ENCODE measurements at regions not wholly inside any gene's neighbourhood (a gene's known extent, or its start where the extent isn't known, plus 50 kb on each side); places are given as distances from the start of the nearest gene placed in this dataset.

DNA sequence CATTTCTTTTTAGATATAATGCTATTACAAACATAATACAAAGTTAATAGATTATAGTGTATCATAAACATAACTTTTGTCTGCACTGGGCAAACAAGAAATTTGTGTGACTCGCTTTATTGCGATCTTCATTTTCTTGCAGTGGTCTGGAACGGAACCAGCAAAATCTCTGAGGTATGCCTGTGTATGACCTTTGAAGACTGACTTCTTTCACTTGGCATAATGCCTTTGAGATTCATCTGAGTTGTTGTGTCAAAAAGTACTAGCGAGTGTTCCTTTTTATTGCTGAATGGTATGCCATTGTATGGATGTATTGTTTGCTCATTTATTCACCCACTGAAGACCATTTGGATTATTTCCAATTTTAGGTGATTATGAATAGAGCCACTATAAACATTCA, 69.2 kb downstream of the TANC2 start:
- no peak overlapping the region for H2BK15ac ChIP-seq (ENCODE audit: low read depth, low read length)
- no peak overlapping the region for H2BK20ac ChIP-seq (ENCODE audit: low read depth, low read length, poor library complexity, severe bottlenecking)
- Mint-ChIP-seq H3K27ac (no peak overlapping the region), H3K27me3 (ENCODE audit: low read depth) (no peaks in the 10 kb centered on the region), H3K4me3 (no peak overlapping the region), H3K4me1 (peaks cover 11 to 18% of the 10 kb centered on the region in 2 experiments), H3K9me3 (peaks cover 2 to 3% of the 10 kb centered on the region in 2 experiments; a peak in 3 of 5 replicates), H3K36me3 (ENCODE audit: insufficient read depth in 1 of 3, low read depth in 3 of 3) (peaks cover 0 to 5% (median 3%) of the 10 kb centered on the region in 3 experiments; a peak in 5 of 7 replicates)
- no peak overlapping the region for H2BK120ac ChIP-seq (ENCODE audit: low read depth, low read length, poor library complexity, severe bottlenecking)
- no peaks in the 10 kb centered on the region for H3K23me2 ChIP-seq (ENCODE audit: insufficient read length, low read depth, low read length, poor library complexity, severe bottlenecking)
- DNase-seq, result no peak
- no peak overlapping the region for H4K8ac ChIP-seq (replicated peaks; ENCODE audit: insufficient read length, low read depth, low read length)
- no CpG with 5 or more reads among the region's 4 CpGs for WGBS (ENCODE audit: extremely low coverage, insufficient read length, low lambda C conversion rate)
- H2AFZ ChIP-seq (ENCODE audit: low read length), result no peak overlapping the region
- no peak overlapping the region for H4K91ac ChIP-seq (ENCODE audit: insufficient read length, low read depth, low read length)
- H3K4ac ChIP-seq (ENCODE audit: low read depth, low read length), result no peak overlapping the region
- H3K4me1 ChIP-seq (ENCODE audit: insufficient read depth, low read length), result peaks cover 3% of the 10 kb centered on the region; the same call in 1 of the 2 replicates
- no peaks in the 10 kb centered on the region for H4K20me1 ChIP-seq (ENCODE audit: control insufficient read depth, insufficient read depth, insufficient read length)
- H3K79me2 ChIP-seq (ENCODE audit: insufficient read depth, low read length), result no peaks in the 10 kb centered on the region
- no peak overlapping the region for H3T11ph ChIP-seq (ENCODE audit: low read length)
- no peak overlapping the region for H3K14ac ChIP-seq (ENCODE audit: insufficient read depth, low read length)
- H2BK12ac ChIP-seq (ENCODE audit: insufficient read length, low read depth, low read length), result no peak overlapping the region
- no peaks in the 10 kb centered on the region for H3K27me3 ChIP-seq (ENCODE audit: insufficient read depth, low read length)
- H3K18ac ChIP-seq (ENCODE audit: insufficient read length, low read depth, low read length), result no peak overlapping the region
- H2BK5ac ChIP-seq (ENCODE audit: insufficient read length, low read length), result no peak overlapping the region
- H3K9ac ChIP-seq (ENCODE audit: extremely low read depth, insufficient read length, low read length), result no peak overlapping the region
- TF ChIP-seq, protein P1, sequence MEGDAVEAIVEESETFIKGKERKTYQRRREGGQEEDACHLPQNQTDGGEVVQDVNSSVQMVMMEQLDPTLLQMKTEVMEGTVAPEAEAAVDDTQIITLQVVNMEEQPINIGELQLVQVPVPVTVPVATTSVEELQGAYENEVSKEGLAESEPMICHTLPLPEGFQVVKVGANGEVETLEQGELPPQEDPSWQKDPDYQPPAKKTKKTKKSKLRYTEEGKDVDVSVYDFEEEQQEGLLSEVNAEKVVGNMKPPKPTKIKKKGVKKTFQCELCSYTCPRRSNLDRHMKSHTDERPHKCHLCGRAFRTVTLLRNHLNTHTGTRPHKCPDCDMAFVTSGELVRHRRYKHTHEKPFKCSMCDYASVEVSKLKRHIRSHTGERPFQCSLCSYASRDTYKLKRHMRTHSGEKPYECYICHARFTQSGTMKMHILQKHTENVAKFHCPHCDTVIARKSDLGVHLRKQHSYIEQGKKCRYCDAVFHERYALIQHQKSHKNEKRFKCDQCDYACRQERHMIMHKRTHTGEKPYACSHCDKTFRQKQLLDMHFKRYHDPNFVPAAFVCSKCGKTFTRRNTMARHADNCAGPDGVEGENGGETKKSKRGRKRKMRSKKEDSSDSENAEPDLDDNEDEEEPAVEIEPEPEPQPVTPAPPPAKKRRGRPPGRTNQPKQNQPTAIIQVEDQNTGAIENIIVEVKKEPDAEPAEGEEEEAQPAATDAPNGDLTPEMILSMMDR (conservative IDR thresholded peaks at IDR 0.05), result no peak
- H3K79me1 ChIP-seq (ENCODE audit: insufficient read depth, low read depth, low read length, poor library complexity, severe bottlenecking), result no peaks in the 10 kb centered on the region
- H3K27ac ChIP-seq (ENCODE audit: insufficient read length, low read depth, low read length), result no peak overlapping the region
- no peak overlapping the region for H3K56ac ChIP-seq (ENCODE audit: insufficient read length, low read depth, low read length)
- no peak overlapping the region for H2AK5ac ChIP-seq (ENCODE audit: insufficient read length, low read length)
- no peaks in the 10 kb centered on the region for H3K9me3 ChIP-seq (ENCODE audit: control insufficient read depth, low read depth, low read length)
- H4K5ac ChIP-seq (ENCODE audit: insufficient read length, low read depth, low read length), result no peak overlapping the region
- H3K4me2 ChIP-seq (ENCODE audit: insufficient read depth, insufficient read length, low read length), result no peak overlapping the region
- no peak overlapping the region for H3K23ac ChIP-seq (ENCODE audit: insufficient read length, low read depth, low read length)
